ENCODE measurements at regions not wholly inside any gene's neighbourhood (a gene's known extent, or its start where the extent isn't known, plus 50 kb on each side); places are given as distances from the start of the nearest gene placed in this dataset.

DNA sequence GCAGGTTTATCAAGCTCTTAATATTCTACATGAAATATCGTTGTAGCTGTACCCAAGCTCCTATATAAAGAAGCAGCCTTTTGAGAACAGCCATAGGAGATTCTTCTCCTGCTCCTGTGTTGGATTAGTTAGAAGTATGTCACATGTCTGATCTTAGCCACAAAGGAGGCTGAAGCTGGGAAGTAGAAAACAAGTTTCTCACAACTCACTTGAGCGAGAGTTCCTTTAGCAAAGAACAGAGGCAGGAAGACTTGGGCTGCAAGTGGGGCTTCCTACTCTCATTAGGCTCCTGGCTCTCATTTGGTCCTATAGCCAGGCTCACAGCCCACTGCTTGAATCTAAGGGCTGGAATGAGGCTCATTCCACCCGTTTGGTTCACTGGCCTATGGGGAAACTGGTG, 281.9 kb downstream of the BTG1 start:
- TF ChIP-seq, protein P1, sequence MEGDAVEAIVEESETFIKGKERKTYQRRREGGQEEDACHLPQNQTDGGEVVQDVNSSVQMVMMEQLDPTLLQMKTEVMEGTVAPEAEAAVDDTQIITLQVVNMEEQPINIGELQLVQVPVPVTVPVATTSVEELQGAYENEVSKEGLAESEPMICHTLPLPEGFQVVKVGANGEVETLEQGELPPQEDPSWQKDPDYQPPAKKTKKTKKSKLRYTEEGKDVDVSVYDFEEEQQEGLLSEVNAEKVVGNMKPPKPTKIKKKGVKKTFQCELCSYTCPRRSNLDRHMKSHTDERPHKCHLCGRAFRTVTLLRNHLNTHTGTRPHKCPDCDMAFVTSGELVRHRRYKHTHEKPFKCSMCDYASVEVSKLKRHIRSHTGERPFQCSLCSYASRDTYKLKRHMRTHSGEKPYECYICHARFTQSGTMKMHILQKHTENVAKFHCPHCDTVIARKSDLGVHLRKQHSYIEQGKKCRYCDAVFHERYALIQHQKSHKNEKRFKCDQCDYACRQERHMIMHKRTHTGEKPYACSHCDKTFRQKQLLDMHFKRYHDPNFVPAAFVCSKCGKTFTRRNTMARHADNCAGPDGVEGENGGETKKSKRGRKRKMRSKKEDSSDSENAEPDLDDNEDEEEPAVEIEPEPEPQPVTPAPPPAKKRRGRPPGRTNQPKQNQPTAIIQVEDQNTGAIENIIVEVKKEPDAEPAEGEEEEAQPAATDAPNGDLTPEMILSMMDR (IDR thresholded peaks at IDR 0.05), result no peak
- no peak for TF ChIP-seq POLR2A (IDR thresholded peaks at IDR 0.05)

Data from heart left ventricle (tissue), 13 donors.